ENCODE measurements at regions not wholly inside any gene's neighbourhood (a gene's known extent, or its start where the extent isn't known, plus 50 kb on each side); places are given as distances from the start of the nearest gene placed in this dataset.

- no peak for DNase-seq (ENCODE audit: low spot score)
Measured at GRCh38 chr6:90435207-90435899, 138.7 kb upstream of the BACH2 start.

GRCh38 chr6:90434094-90434493 is 137.5 kb upstream of the BACH2 start:
- DNase-seq (ENCODE audit: low spot score), result no peak

- DNase-seq (ENCODE audit: low spot score), result no peak
Measured at GRCh38 chr6:90432937-90433336, 136.3 kb upstream of the BACH2 start.

- no peak for DNase-seq (ENCODE audit: low spot score)
Measured at GRCh38 chr6:90432041-90432775, 135.6 kb upstream of the BACH2 start.

GRCh38 chr6:90431576-90431975 is 134.9 kb upstream of the BACH2 start:
- DNase-seq (ENCODE audit: low spot score), result no peak

- DNase-seq (ENCODE audit: low spot score), result no peak
Measured at GRCh38 chr6:90429713-90430112, 133.1 kb upstream of the BACH2 start.

GRCh38 chr6:90428514-90428913 is 131.9 kb upstream of the BACH2 start:
- no peak for DNase-seq (ENCODE audit: low spot score)

- DNase-seq (ENCODE audit: low spot score), result no peak
Measured at GRCh38 chr6:90425161-90425641, 128.6 kb upstream of the BACH2 start.

GRCh38 chr6:90424580-90424979 is 127.9 kb upstream of the BACH2 start:
- DNase-seq (ENCODE audit: low spot score), result no peak

- no peak for DNase-seq (ENCODE audit: low spot score)
Measured at GRCh38 chr6:90421666-90422065, 125.0 kb upstream of the BACH2 start.

GRCh38 chr6:90420500-90420899 is 123.9 kb upstream of the BACH2 start:
- no peak for DNase-seq (ENCODE audit: low spot score)

GRCh38 chr6:90417385-90417784 is 120.7 kb upstream of the BACH2 start:
- DNase-seq (ENCODE audit: low spot score), result no peak

GRCh38 chr6:90416322-90416721 is 119.7 kb upstream of the BACH2 start:
- no peak for DNase-seq (ENCODE audit: low spot score)

GRCh38 chr6:90415178-90415577 is 118.5 kb upstream of the BACH2 start:
- DNase-seq (ENCODE audit: low spot score), result no peak

- DNase-seq (ENCODE audit: low spot score), result no peak
Measured at GRCh38 chr6:90414352-90414751, 117.7 kb upstream of the BACH2 start.

GRCh38 chr6:90413867-90414266 is 117.2 kb upstream of the BACH2 start:
- DNase-seq (ENCODE audit: low spot score), result no peak

GRCh38 chr6:90413396-90413795 is 116.8 kb upstream of the BACH2 start:
- DNase-seq (ENCODE audit: low spot score), result no peak

GRCh38 chr6:90412538-90413369 is 116.1 kb upstream of the BACH2 start:
- DNase-seq (ENCODE audit: low spot score), result no peak

- no peak for DNase-seq (ENCODE audit: low spot score)
Measured at GRCh38 chr6:90411292-90411781, 114.7 kb upstream of the BACH2 start.

GRCh38 chr6:90409700-90410099 is 113.1 kb upstream of the BACH2 start:
- DNase-seq (ENCODE audit: low spot score), result no peak

GRCh38 chr6:90406957-90407356 is 110.3 kb upstream of the BACH2 start:
- no peak for DNase-seq (ENCODE audit: low spot score)

- DNase-seq (ENCODE audit: low spot score), result no peak
Measured at GRCh38 chr6:90406142-90406794, 109.6 kb upstream of the BACH2 start.

All from GM03348 (cell line).